ENCODE measurements at regions not wholly inside any gene's neighbourhood (a gene's known extent, or its start where the extent isn't known, plus 50 kb on each side); places are given as distances from the start of the nearest gene placed in this dataset.

- TF ChIP-seq, protein P1, sequence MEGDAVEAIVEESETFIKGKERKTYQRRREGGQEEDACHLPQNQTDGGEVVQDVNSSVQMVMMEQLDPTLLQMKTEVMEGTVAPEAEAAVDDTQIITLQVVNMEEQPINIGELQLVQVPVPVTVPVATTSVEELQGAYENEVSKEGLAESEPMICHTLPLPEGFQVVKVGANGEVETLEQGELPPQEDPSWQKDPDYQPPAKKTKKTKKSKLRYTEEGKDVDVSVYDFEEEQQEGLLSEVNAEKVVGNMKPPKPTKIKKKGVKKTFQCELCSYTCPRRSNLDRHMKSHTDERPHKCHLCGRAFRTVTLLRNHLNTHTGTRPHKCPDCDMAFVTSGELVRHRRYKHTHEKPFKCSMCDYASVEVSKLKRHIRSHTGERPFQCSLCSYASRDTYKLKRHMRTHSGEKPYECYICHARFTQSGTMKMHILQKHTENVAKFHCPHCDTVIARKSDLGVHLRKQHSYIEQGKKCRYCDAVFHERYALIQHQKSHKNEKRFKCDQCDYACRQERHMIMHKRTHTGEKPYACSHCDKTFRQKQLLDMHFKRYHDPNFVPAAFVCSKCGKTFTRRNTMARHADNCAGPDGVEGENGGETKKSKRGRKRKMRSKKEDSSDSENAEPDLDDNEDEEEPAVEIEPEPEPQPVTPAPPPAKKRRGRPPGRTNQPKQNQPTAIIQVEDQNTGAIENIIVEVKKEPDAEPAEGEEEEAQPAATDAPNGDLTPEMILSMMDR (IDR thresholded peaks at IDR 0.05 in 8 of 11, conservative IDR thresholded peaks at IDR 0.05 in 3 of 11), result no peak
- TF ChIP-seq POLR2AphosphoS5 (IDR thresholded peaks at IDR 0.05) (no peak), POLR2A (IDR thresholded peaks at IDR 0.05) (no peak)
Observed at GRCh38 chr11:39021539-39021938, 2423.5 kb upstream of the RAG2 start.

Measured in spleen (tissue), 7 donors.